PC-9 (cell line): ENCODE measurements at regions not wholly inside any gene's neighbourhood (a gene's known extent, or its start where the extent isn't known, plus 50 kb on each side); places are given as distances from the start of the nearest gene placed in this dataset.

Source experiments
- BruUV-seq: library from RNA; stranded (reverse); fragments of 400-500 nt; replicated peaks from 2 replicates; lab custom pipeline; 2021; lab: Mats Ljungman, UMichigan
- CTCF ChIA-PET: fragments of 300-600 bp; sonication (Branson Sonifier 250); formaldehyde crosslinking; loops from one replicate; lab custom pipeline; 2022; ENCODE audit warnings: antibody characterized with exemption; lab: Charles Lee
- POLR2A ChIA-PET: fragments of 300-600 bp; sonication (Branson Sonifier 250); formaldehyde crosslinking; loops from one replicate; lab custom pipeline; 2022; ENCODE audit warnings: antibody characterized with exemption; ENCODE audit not compliant: unreplicated experiment; lab: Charles Lee
- DNase-seq, 2 experiments: peaks; one replicate each; pipeline versions ENCODE4 v3.0.0 to v3.0.0-alpha.2; 2015 to 2022; ENCODE audit warnings: mixed read lengths in 1 of 2
- H2AFZ ChIP-seq: fragments of 200-600 bp; sonication (generic); 2 replicates; pipeline ENCODE4 v1.8.1; 2017; ENCODE audit warnings: antibody characterized with exemption
- H3F3A ChIP-seq: fragments of 200-600 bp; sonication (generic); 2 replicates; pipeline ENCODE4 v1.8.1; 2017; ENCODE audit warnings: antibody characterized with exemption, mild to moderate bottlenecking, low read depth; ENCODE audit not compliant: insufficient read depth
- H3K27ac ChIP-seq: fragments of 200-600 bp; sonication (generic); 2 replicates; pipeline ENCODE4 v1.6.1; 2016; ENCODE audit warnings: mixed run types
- H3K27me3 ChIP-seq: fragments of 200-600 bp; sonication (generic); 2 replicates; pipeline ENCODE4 v1.6.1; 2016; ENCODE audit warnings: low read depth, mixed run types; ENCODE audit not compliant: insufficient read depth
- H3K36me3 ChIP-seq: fragments of 200-600 bp; sonication (generic); 2 replicates; pipeline ENCODE4 v1.6.1; 2016; ENCODE audit warnings: low read depth, mixed run types
- H3K4me1 ChIP-seq: fragments of 200-600 bp; sonication (generic); replicated peaks from 2 replicates; pipeline ENCODE4 v1.6.1; 2016; ENCODE audit warnings: mixed run types; ENCODE audit not compliant: insufficient read depth
- H3K4me2 ChIP-seq: fragments of 200-600 bp; sonication (generic); 2 replicates; pipeline ENCODE4 v1.6.1; 2017; ENCODE audit warnings: mixed run types
- H3K4me3 ChIP-seq: fragments of 200-600 bp; sonication (generic); 2 replicates; pipeline ENCODE4 v1.6.1; 2016; ENCODE audit warnings: mixed run types
- H3K79me2 ChIP-seq: fragments of 200-600 bp; sonication (generic); 2 replicates; pipeline ENCODE4 v1.6.1; 2017; ENCODE audit warnings: low read depth, mixed run types
- H3K9me2 ChIP-seq: fragments of 200-600 bp; sonication (generic); 2 replicates; pipeline ENCODE4 v1.8.1; 2017; ENCODE audit warnings: mild to moderate bottlenecking; ENCODE audit not compliant: insufficient read depth
- H3K9me3 ChIP-seq: fragments of 200-600 bp; sonication (generic); 2 replicates; pipeline ENCODE4 v1.8.1; 2016; ENCODE audit warnings: low read depth; ENCODE audit not compliant: insufficient read depth
- H4K20me1 ChIP-seq: fragments of 200-600 bp; sonication (generic); 2 replicates; pipeline ENCODE4 v1.8.1; 2017; ENCODE audit not compliant: insufficient read depth
- EZH2 ChIP-seq: fragments of 200-600 bp; sonication (generic); IDR thresholded peaks from 2 replicates; pipeline ENCODE4 v1.8.0; 2017; ENCODE audit warnings: antibody characterized with exemption, low read depth
- intact Hi-C: fragments of 100-400 bp; cut with micrococcal nuclease; formaldehyde crosslinking; loops from one replicate; pipeline ENCODE4 v1.10.0; 2022; ENCODE audit not compliant: unreplicated experiment
- TF ChIP-seq, protein P1 (sequence below): fragments of 200-600 bp; sonication (generic); conservative IDR thresholded peaks from 2 replicates; pipeline ENCODE4 v1.6.1; 2017; ENCODE audit warnings: mixed run types, antibody characterized with exemption, mild to moderate bottlenecking, moderate library complexity

DNA sequence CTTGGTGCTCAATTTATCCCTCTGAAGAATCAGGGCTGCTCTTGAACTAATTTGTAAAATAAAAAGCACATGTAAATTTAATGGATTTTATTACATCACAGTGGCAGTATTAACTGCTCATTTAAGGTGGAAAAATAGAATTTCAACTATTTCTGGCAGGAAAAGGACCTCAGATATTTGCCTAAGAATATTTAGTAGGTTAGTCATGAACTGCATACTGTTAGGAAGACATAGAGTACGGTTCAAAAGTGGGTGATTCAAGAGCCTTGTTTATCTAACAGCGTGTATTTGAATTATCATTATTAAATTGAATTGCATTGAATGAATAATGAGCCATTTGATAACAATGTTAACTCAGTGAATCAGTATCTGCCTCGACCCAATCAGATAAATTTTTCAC is 248.8 kb upstream of the PBX1 start:
- Histone ChIP-seq H3K27ac (no peak overlapping the region), H3K9me3 (no peaks in the 10 kb centered on the region), H3K27me3 (no peaks in the 10 kb centered on the region), H2AFZ (no peak overlapping the region), H4K20me1 (no peaks in the 10 kb centered on the region), H3K4me1 (no peaks in the 10 kb centered on the region), H3F3A (no peaks in the 10 kb centered on the region), H3K4me2 (no peak overlapping the region), H3K36me3 (no peaks in the 10 kb centered on the region), H3K79me2 (no peaks in the 10 kb centered on the region), H3K4me3 (no peak overlapping the region), H3K9me2 (no peaks in the 10 kb centered on the region)
- TF ChIP-seq, protein P1, sequence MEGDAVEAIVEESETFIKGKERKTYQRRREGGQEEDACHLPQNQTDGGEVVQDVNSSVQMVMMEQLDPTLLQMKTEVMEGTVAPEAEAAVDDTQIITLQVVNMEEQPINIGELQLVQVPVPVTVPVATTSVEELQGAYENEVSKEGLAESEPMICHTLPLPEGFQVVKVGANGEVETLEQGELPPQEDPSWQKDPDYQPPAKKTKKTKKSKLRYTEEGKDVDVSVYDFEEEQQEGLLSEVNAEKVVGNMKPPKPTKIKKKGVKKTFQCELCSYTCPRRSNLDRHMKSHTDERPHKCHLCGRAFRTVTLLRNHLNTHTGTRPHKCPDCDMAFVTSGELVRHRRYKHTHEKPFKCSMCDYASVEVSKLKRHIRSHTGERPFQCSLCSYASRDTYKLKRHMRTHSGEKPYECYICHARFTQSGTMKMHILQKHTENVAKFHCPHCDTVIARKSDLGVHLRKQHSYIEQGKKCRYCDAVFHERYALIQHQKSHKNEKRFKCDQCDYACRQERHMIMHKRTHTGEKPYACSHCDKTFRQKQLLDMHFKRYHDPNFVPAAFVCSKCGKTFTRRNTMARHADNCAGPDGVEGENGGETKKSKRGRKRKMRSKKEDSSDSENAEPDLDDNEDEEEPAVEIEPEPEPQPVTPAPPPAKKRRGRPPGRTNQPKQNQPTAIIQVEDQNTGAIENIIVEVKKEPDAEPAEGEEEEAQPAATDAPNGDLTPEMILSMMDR, result no peak
- no peak for TF ChIP-seq EZH2
- no peak for DNase-seq
- POLR2A ChIA-PET, result no interaction called here
- no TSS peak for BruUV-seq
- CTCF ChIA-PET, result no interaction called here
- intact Hi-C loops, result no loop called here

GRCh38 chr1:164311377-164311776 is 247.6 kb upstream of the PBX1 start:
- POLR2A ChIA-PET, result no interaction called here
- no peak for DNase-seq
- Histone ChIP-seq H3K4me1 (no peaks in the 10 kb centered on the region), H3K27ac (no peak overlapping the region), H3K27me3 (no peaks in the 10 kb centered on the region), H4K20me1 (no peaks in the 10 kb centered on the region), H3F3A (no peaks in the 10 kb centered on the region), H2AFZ (no peak overlapping the region), H3K4me2 (no peak overlapping the region), H3K36me3 (no peaks in the 10 kb centered on the region), H3K9me2 (no peaks in the 10 kb centered on the region), H3K9me3 (no peaks in the 10 kb centered on the region), H3K4me3 (no peak overlapping the region), H3K79me2 (no peaks in the 10 kb centered on the region)
- no TSS peak for BruUV-seq
- intact Hi-C loops, result no loop called here
- no peak for TF ChIP-seq EZH2
- TF ChIP-seq, protein P1, result no peak
- CTCF ChIA-PET, result no interaction called here

DNA sequence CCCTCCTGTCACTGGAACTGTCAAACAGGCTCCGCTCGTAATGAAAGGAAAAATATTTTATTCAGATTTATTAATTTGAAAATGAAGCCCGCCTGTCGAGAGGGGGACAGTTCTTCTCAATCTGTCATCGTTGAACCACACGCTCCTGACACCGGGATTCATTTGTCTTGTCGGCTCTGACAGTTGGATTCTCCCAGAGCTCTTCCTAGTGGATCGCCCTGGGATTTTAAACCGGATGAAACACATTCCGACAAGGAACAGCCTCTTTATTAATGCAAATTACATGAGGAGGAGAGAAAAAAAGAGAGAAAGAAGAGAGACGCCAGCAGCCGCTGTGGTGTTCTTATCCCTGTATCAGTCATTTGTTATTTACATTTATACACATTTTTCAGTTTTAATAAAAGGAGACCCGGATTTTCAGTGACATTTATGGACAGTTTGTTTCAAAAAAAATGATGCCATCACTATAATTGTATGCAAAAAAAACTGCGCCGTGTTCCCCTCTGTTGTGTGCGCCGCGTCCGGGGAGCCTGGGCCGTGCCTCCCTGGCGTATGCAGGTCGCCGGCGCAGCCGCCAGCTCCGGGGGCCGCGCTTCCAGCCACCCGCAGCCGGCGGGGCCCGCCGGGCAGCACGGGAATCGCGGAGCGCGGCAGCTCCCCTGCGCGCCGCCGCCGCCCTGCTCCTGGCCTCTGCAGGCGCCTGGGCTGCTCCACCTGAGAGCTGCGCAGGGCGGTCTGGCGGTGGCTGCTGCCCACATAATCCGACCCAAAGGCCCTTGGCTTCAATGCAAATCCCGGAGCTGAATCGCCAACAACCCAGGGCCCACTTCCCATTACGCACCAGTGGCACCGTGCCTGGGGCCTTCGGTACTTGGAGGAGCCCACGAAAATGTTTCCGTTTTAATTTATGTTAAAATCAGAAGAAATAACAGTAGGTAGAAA is 237.9 kb upstream of the PBX1 start:
- H3K4me3 ChIP-seq, result no peak overlapping the region
- peak overlapping the region; percentile 7; the same call in 1 of the 2 replicates for H3K4me2 ChIP-seq
- DNase-seq, result no peak
- H3K9me2 ChIP-seq, result no peaks in the 10 kb centered on the region; the same call in 1 of the 2 replicates
- no peak overlapping the region for H2AFZ ChIP-seq
- H3F3A ChIP-seq, result no peaks in the 10 kb centered on the region
- no peak overlapping the region for H3K27ac ChIP-seq
- intact Hi-C loops, result no loop called here
- no peaks in the 10 kb centered on the region for H3K27me3 ChIP-seq
- H3K79me2 ChIP-seq, result no peaks in the 10 kb centered on the region
- no peaks in the 10 kb centered on the region for H3K9me3 ChIP-seq
- ChIA-PET POLR2A (no interaction called here), CTCF (no interaction called here)
- H3K36me3 ChIP-seq, result no peaks in the 10 kb centered on the region
- TF ChIP-seq, protein P1, result no peak
- no peak for TF ChIP-seq EZH2
- no TSS peak for BruUV-seq
- H4K20me1 ChIP-seq, result no peaks in the 10 kb centered on the region
- H3K4me1 ChIP-seq, result no peaks in the 10 kb centered on the region
